HG03575 (cell line): ENCODE measurements at regions not wholly inside any gene's neighbourhood (a gene's known extent, or its start where the extent isn't known, plus 50 kb on each side); places are given as distances from the start of the nearest gene placed in this dataset.

Source experiments
- ATAC-seq: cut with Tn5 transposase; IDR thresholded peaks from one replicate; pipeline ENCODE4 v1.9.1; 2021; ENCODE audit not compliant: unreplicated experiment, insufficient number of reproducible peaks, low FRiP score; ENCODE audit errors: extremely low read depth

- no peak for ATAC-seq
These were observed 967.3 kb upstream of the ADGRB3 start for GRCh38 chr6:67667637-67668422.

GRCh38 chr6:67666177-67666964, 968.7 kb upstream of the ADGRB3 start:
- no peak for ATAC-seq

- ATAC-seq, result no peak
These were observed 970.1 kb upstream of the ADGRB3 start for GRCh38 chr6:67664942-67665341.

GRCh38 chr6:67663105-67663895, 971.8 kb upstream of the ADGRB3 start:
- ATAC-seq, result no peak

- ATAC-seq, result no peak
These were observed 981.5 kb upstream of the ADGRB3 start for GRCh38 chr6:67653561-67653960.

- ATAC-seq, result no peak
These were observed 988.5 kb upstream of the ADGRB3 start for GRCh38 chr6:67646550-67646949.

GRCh38 chr6:67643281-67643680, 991.8 kb upstream of the ADGRB3 start:
- ATAC-seq, result no peak

GRCh38 chr6:67642582-67642981, 992.5 kb upstream of the ADGRB3 start:
- ATAC-seq, result no peak

GRCh38 chr6:67640484-67640883, 994.6 kb upstream of the ADGRB3 start:
- no peak for ATAC-seq

- no peak for ATAC-seq
These were observed 995.9 kb upstream of the ADGRB3 start for GRCh38 chr6:67639161-67639560.

- ATAC-seq, result no peak
These were observed 1000.9 kb upstream of the ADGRB3 start for GRCh38 chr6:67634199-67634598.

- no peak for ATAC-seq
These were observed 1002.0 kb upstream of the ADGRB3 start for GRCh38 chr6:67633058-67633457.

- no peak for ATAC-seq
These were observed 1004.9 kb upstream of the ADGRB3 start for GRCh38 chr6:67630146-67630545.

GRCh38 chr6:67629258-67629657, 1005.8 kb upstream of the ADGRB3 start:
- ATAC-seq, result no peak

GRCh38 chr6:67615796-67616195, 1019.3 kb upstream of the ADGRB3 start:
- no peak for ATAC-seq

- ATAC-seq, result no peak
These were observed 1026.9 kb upstream of the ADGRB3 start for GRCh38 chr6:67608099-67608749.

GRCh38 chr6:67606906-67607828, 1027.9 kb upstream of the ADGRB3 start:
- no peak for ATAC-seq

GRCh38 chr6:67594366-67594765, 1040.7 kb upstream of the ADGRB3 start:
- no peak for ATAC-seq
